Central memory CD8-positive, alpha-beta T cell (primary cell): ENCODE measurements at regions not wholly inside any gene's neighbourhood (a gene's known extent, or its start where the extent isn't known, plus 50 kb on each side); places are given as distances from the start of the nearest gene placed in this dataset.

Source experiments
- ATAC-seq: fragments of 150-1000 bp; cut with Tn5 transposase; replicated peaks from 2 replicates; pipeline ENCODE4 v1.10.0; 2022; ENCODE audit warnings: mild to moderate bottlenecking, moderate FRiP score, moderate number of reproducible peaks; ENCODE audit not compliant: poor library complexity, severe bottlenecking; ENCODE audit errors: extremely low read depth
- DNase-seq, 2 donors: peaks; one replicate each; pipeline ENCODE4 v3.0.0; 2021; ENCODE audit warnings: low spot score in 2 of 2
- H3K27ac Mint-ChIP-seq: one replicate; pipeline ENCODE4 v1.8.0; 2022; ENCODE audit warnings: low read depth, mild to moderate bottlenecking, moderate library complexity, mixed read lengths
- H3K27me3 Mint-ChIP-seq: one replicate; pipeline ENCODE4 v1.8.0; 2022; ENCODE audit warnings: mixed read lengths
- H3K36me3 Mint-ChIP-seq: one replicate; pipeline ENCODE4 v1.8.0; 2022; ENCODE audit warnings: mild to moderate bottlenecking, moderate library complexity, mixed read lengths; ENCODE audit not compliant: insufficient read depth
- H3K4me1 Mint-ChIP-seq: one replicate; pipeline ENCODE4 v1.8.0; 2022; ENCODE audit warnings: mixed read lengths
- H3K4me3 Mint-ChIP-seq: one replicate; pipeline ENCODE4 v1.8.0; 2022; ENCODE audit warnings: mild to moderate bottlenecking, moderate library complexity, mixed read lengths
- H3K9me3 Mint-ChIP-seq: one replicate; pipeline ENCODE4 v1.8.0; 2022; ENCODE audit warnings: mixed read lengths

- Mint-ChIP-seq H3K27me3 (peaks cover 24% of the 10 kb centered on the region), H3K4me3 (no peak overlapping the region), H3K4me1 (peaks cover 5% of the 10 kb centered on the region), H3K36me3 (no peaks in the 10 kb centered on the region), H3K27ac (no peak overlapping the region), H3K9me3 (no peaks in the 10 kb centered on the region)
- ATAC-seq (no peak), DNase-seq (no peak)
Measured at GRCh38 chr11:69409812-69410645, 71.4 kb upstream of the LINC01488 start.

GRCh38 chr11:69411257-69411924 is 70.1 kb upstream of the LINC01488 start:
- Mint-ChIP-seq H3K36me3 (no peaks in the 10 kb centered on the region), H3K4me3 (no peak overlapping the region)
- ATAC-seq = no peak

GRCh38 chr11:69413015-69413801 is 68.3 kb upstream of the LINC01488 start:
- H3K9me3 Mint-ChIP-seq = no peaks in the 10 kb centered on the region
- H3K27me3 Mint-ChIP-seq = peaks cover 22% of the 10 kb centered on the region
- H3K27ac Mint-ChIP-seq = no peak overlapping the region
- H3K4me1 Mint-ChIP-seq = peaks cover 5% of the 10 kb centered on the region
- no peaks in the 10 kb centered on the region for H3K36me3 Mint-ChIP-seq
- H3K4me3 Mint-ChIP-seq = no peak overlapping the region
- ATAC-seq (no peak), DNase-seq (no peak)

More at GRCh38 chr11:69411257-69411924, 70.1 kb upstream of the LINC01488 start:
- DNase-seq = no peak
- H3K27me3 Mint-ChIP-seq = peaks cover 24% of the 10 kb centered on the region
- no peak overlapping the region for H3K27ac Mint-ChIP-seq
- H3K4me1 Mint-ChIP-seq = peaks cover 5% of the 10 kb centered on the region
- no peaks in the 10 kb centered on the region for H3K9me3 Mint-ChIP-seq

- H3K27ac Mint-ChIP-seq = no peak overlapping the region
- DNase-seq (no peak), ATAC-seq (no peak)
- no peak overlapping the region for H3K4me3 Mint-ChIP-seq
- H3K9me3 Mint-ChIP-seq = no peaks in the 10 kb centered on the region
- H3K36me3 Mint-ChIP-seq = no peaks in the 10 kb centered on the region
- peaks cover 5% of the 10 kb centered on the region for H3K4me1 Mint-ChIP-seq
- H3K27me3 Mint-ChIP-seq = peaks cover 14% of the 10 kb centered on the region
Measured at GRCh38 chr11:69413993-69414392, 67.5 kb upstream of the LINC01488 start.

GRCh38 chr11:69414773-69415187 is 66.7 kb upstream of the LINC01488 start:
- Mint-ChIP-seq H3K36me3 (no peaks in the 10 kb centered on the region), H3K9me3 (no peaks in the 10 kb centered on the region), H3K27me3 (peaks cover 6% of the 10 kb centered on the region), H3K4me1 (peaks cover 4% of the 10 kb centered on the region), H3K27ac (no peak overlapping the region), H3K4me3 (no peak overlapping the region)
- DNase-seq (no peak), ATAC-seq (no peak)

GRCh38 chr11:69415411-69416142 is 65.9 kb upstream of the LINC01488 start:
- DNase-seq (no peak), ATAC-seq (no peak)
- H3K4me3 Mint-ChIP-seq = no peak overlapping the region
- no peaks in the 10 kb centered on the region for H3K9me3 Mint-ChIP-seq
- no peak overlapping the region for H3K27ac Mint-ChIP-seq
- H3K36me3 Mint-ChIP-seq = no peaks in the 10 kb centered on the region
- no peaks in the 10 kb centered on the region for H3K27me3 Mint-ChIP-seq
- H3K4me1 Mint-ChIP-seq = no peaks in the 10 kb centered on the region

- Mint-ChIP-seq H3K27ac (no peak overlapping the region), H3K4me3 (no peak overlapping the region), H3K4me1 (no peaks in the 10 kb centered on the region), H3K9me3 (no peaks in the 10 kb centered on the region), H3K27me3 (no peaks in the 10 kb centered on the region), H3K36me3 (no peaks in the 10 kb centered on the region)
- DNase-seq (no peak), ATAC-seq (no peak)
Measured at GRCh38 chr11:69416143-69416515, 65.3 kb upstream of the LINC01488 start.

GRCh38 chr11:69416762-69417698 is 64.4 kb upstream of the LINC01488 start:
- Mint-ChIP-seq H3K4me3 (no peak overlapping the region), H3K27me3 (peaks cover 7% of the 10 kb centered on the region), H3K9me3 (no peaks in the 10 kb centered on the region), H3K27ac (no peak overlapping the region), H3K36me3 (no peaks in the 10 kb centered on the region), H3K4me1 (no peaks in the 10 kb centered on the region)
- DNase-seq (no peak), ATAC-seq (no peak)

GRCh38 chr11:69417699-69418085 is 63.8 kb upstream of the LINC01488 start:
- Mint-ChIP-seq H3K9me3 (no peaks in the 10 kb centered on the region), H3K27me3 (peaks cover 13% of the 10 kb centered on the region)

GRCh38 chr11:69418576-69419296 is 62.7 kb upstream of the LINC01488 start:
- Mint-ChIP-seq H3K9me3 (no peaks in the 10 kb centered on the region), H3K27ac (no peak overlapping the region), H3K4me3 (no peak overlapping the region), H3K27me3 (peaks cover 22% of the 10 kb centered on the region), H3K4me1 (no peaks in the 10 kb centered on the region), H3K36me3 (no peaks in the 10 kb centered on the region)
- ATAC-seq = no peak
- no peak for DNase-seq

More at GRCh38 chr11:69417699-69418085, 63.8 kb upstream of the LINC01488 start:
- no peak for DNase-seq
- ATAC-seq = no peak
- Mint-ChIP-seq H3K36me3 (no peaks in the 10 kb centered on the region), H3K27ac (no peak overlapping the region), H3K4me3 (no peak overlapping the region), H3K4me1 (no peaks in the 10 kb centered on the region)
